ENCODE measurements at regions not wholly inside any gene's neighbourhood (a gene's known extent, or its start where the extent isn't known, plus 50 kb on each side); places are given as distances from the start of the nearest gene placed in this dataset.

GRCh38 chr10:75334720-75335119, 66.8 kb downstream of the ZNF503 start (continued):
- no peak for TF ChIP-seq TCF7L2 (IDR thresholded peaks at IDR 0.05; ENCODE audit: borderline replicate concordance, low read depth, low read length)
- no peak for TF ChIP-seq ZSCAN4 (tag by site-specific recombination; IDR thresholded peaks at IDR 0.05)
- TF ChIP-seq ZSCAN5A (tag by site-specific recombination; IDR thresholded peaks at IDR 0.05) = no peak
- no peak for TF ChIP-seq HOXA7 (CRISPR knock-in tag; IDR thresholded peaks at IDR 0.05; ENCODE audit: borderline replicate concordance)
- no peak for TF ChIP-seq ZNF155 (tag by site-specific recombination; IDR thresholded peaks at IDR 0.05)
- TF ChIP-seq KLF16 (tag by site-specific recombination; IDR thresholded peaks at IDR 0.05) = no peak
- no peak for TF ChIP-seq ZNF2 (tag by site-specific recombination; IDR thresholded peaks at IDR 0.05)
- TF ChIP-seq ZSCAN23 (tag by site-specific recombination; IDR thresholded peaks at IDR 0.05) = no peak
- no peak for TF ChIP-seq ZNF830 (tag by site-specific recombination; IDR thresholded peaks at IDR 0.05; ENCODE audit: low read depth)
- no peak for TF ChIP-seq ZNF837 (tag by site-specific recombination; IDR thresholded peaks at IDR 0.05)
- no peak for TF ChIP-seq ZBTB49 (tag by site-specific recombination; IDR thresholded peaks at IDR 0.05; ENCODE audit: low read depth)
- TF ChIP-seq SCRT2 (tag by site-specific recombination; IDR thresholded peaks at IDR 0.05) = no peak

GRCh38 chr10:75332081-75332480, 69.5 kb downstream of the ZNF503 start:
- Histone ChIP-seq H3K27ac (ENCODE audit: extremely low read depth, low read depth, low read length) (no peak overlapping the region), H3K4me1 (ENCODE audit: control insufficient read depth, insufficient read depth, low read length) (no peaks in the 10 kb centered on the region), H3K9me3 (ENCODE audit: control insufficient read depth, insufficient read depth, low read depth, low read length) (no peaks in the 10 kb centered on the region), H3K36me3 (ENCODE audit: control insufficient read depth in 2 of 2, insufficient read depth in 1 of 2, low read length in 2 of 2) (no peaks in the 10 kb centered on the region), H3K4me3 (ENCODE audit: low read depth, low read length) (no peak overlapping the region)
- POLR2A ChIA-PET = no interaction called here
- CTCF ChIA-PET = interaction anchor here (0.6 to 0.7 kb wide), 2 partner anchors 102 to 588 kb away, joined by 3 to 8 read pairs; no protein-coding TSS in a partner anchor
- TF ChIP-seq ZNF292 (tag by site-specific recombination; IDR thresholded peaks at IDR 0.05; ENCODE audit: borderline replicate concordance, low read depth) (no peak), ZNF133 (tag by site-specific recombination; IDR thresholded peaks at IDR 0.05) (peak; percentile 93)

- Histone ChIP-seq H3K36me3 (ENCODE audit: control insufficient read depth in 2 of 2, insufficient read depth in 1 of 2, low read length in 2 of 2) (no peaks in the 10 kb centered on the region), H3K9me3 (ENCODE audit: control insufficient read depth, insufficient read depth, low read depth, low read length) (no peaks in the 10 kb centered on the region), H3K4me3 (ENCODE audit: low read depth, low read length) (no peak overlapping the region), H3K4me1 (ENCODE audit: control insufficient read depth, insufficient read depth, low read length) (no peaks in the 10 kb centered on the region), H3K27ac (ENCODE audit: extremely low read depth, low read depth, low read length) (no peak overlapping the region)
- TF ChIP-seq ZSCAN30 (tag by site-specific recombination; IDR thresholded peaks at IDR 0.05) (no peak), ZNF449 (tag by site-specific recombination; IDR thresholded peaks at IDR 0.05) (no peak), ZNF658 (tag by site-specific recombination; IDR thresholded peaks at IDR 0.05) (no peak), OSR2 (tag by site-specific recombination; IDR thresholded peaks at IDR 0.05) (no peak), ZNF114 (tag by site-specific recombination; IDR thresholded peaks at IDR 0.05) (no peak), SP3 (tag by site-specific recombination; IDR thresholded peaks at IDR 0.05) (no peak), ZNF354C (tag by site-specific recombination; IDR thresholded peaks at IDR 0.05; ENCODE audit: borderline replicate concordance, low read depth) (no peak), ZSCAN4 (tag by site-specific recombination; IDR thresholded peaks at IDR 0.05) (no peak), ZNF324 (tag by site-specific recombination; IDR thresholded peaks at IDR 0.05) (no peak), ZNF830 (tag by site-specific recombination; IDR thresholded peaks at IDR 0.05; ENCODE audit: low read depth) (no peak), ZNF112 (tag by site-specific recombination; IDR thresholded peaks at IDR 0.05) (no peak), ZNF596 (tag by site-specific recombination; IDR thresholded peaks at IDR 0.05) (no peak), ZNF214 (tag by site-specific recombination; IDR thresholded peaks at IDR 0.05; ENCODE audit: borderline replicate concordance) (no peak), PRDM1 (tag by site-specific recombination; IDR thresholded peaks at IDR 0.05) (no peak)
- ChIA-PET CTCF (no interaction called here), POLR2A (no interaction called here)
These were observed 70.5 kb downstream of the ZNF503 start for GRCh38 chr10:75331081-75331480.

Measured in HEK293 (cell line).